Trophoblast cell (in vitro differentiated cells and primary cell): ENCODE measurements at regions not wholly inside any gene's neighbourhood (a gene's known extent, or its start where the extent isn't known, plus 50 kb on each side); places are given as distances from the start of the nearest gene placed in this dataset.

Experiments
- DNase-seq, 2 donors: peaks; one replicate each; pipeline ENCODE4 v3.0.0-alpha.2; 2016
- H2AFZ ChIP-seq: 2 replicates; pipeline ENCODE4 v1.6.1; 2013; ENCODE audit warnings: low read length, moderate library complexity, mild to moderate bottlenecking; ENCODE audit not compliant: insufficient read depth, poor library complexity
- H2AK5ac ChIP-seq: 2 replicates; pipeline ENCODE4 v1.6.1; 2013; ENCODE audit warnings: mild to moderate bottlenecking, low read length
- H2BK120ac ChIP-seq: 2 replicates; pipeline ENCODE4 v1.6.1; 2013; ENCODE audit warnings: low read length, mild to moderate bottlenecking, moderate library complexity; ENCODE audit not compliant: insufficient read depth, poor library complexity
- H2BK12ac ChIP-seq: 2 replicates; pipeline ENCODE4 v1.6.1; 2013; ENCODE audit warnings: mild to moderate bottlenecking, low read length, moderate library complexity
- H2BK5ac ChIP-seq: 2 replicates; pipeline ENCODE4 v1.6.1; 2013; ENCODE audit warnings: low read length, low read depth, moderate library complexity, mild to moderate bottlenecking; ENCODE audit not compliant: poor library complexity
- H3K14ac ChIP-seq: 2 replicates; pipeline ENCODE4 v1.6.1; 2013; ENCODE audit warnings: mild to moderate bottlenecking, low read length
- H3K18ac ChIP-seq: 2 replicates; pipeline ENCODE4 v1.6.1; 2013; ENCODE audit warnings: mild to moderate bottlenecking, low read length
- H3K23ac ChIP-seq: 2 replicates; pipeline ENCODE4 v1.6.1; 2013; ENCODE audit warnings: low read length
- H3K27ac ChIP-seq: 2 replicates; pipeline ENCODE4 v1.5.1; 2013; ENCODE audit warnings: low read depth, mild to moderate bottlenecking, inconsistent platforms, low read length, moderate library complexity
- H3K27me3 ChIP-seq: 2 replicates; pipeline ENCODE4 v1.6.1; 2013; ENCODE audit warnings: inconsistent platforms, mild to moderate bottlenecking, low read length, moderate library complexity; ENCODE audit not compliant: insufficient read depth
- H3K36me3 ChIP-seq, 2 experiments: 1 replicate in 1 of 2; 2 replicates in 1 of 2; pipeline ENCODE4 v1.6.1; 2013; ENCODE audit warnings: low read length in 2 of 2, mild to moderate bottlenecking in 2 of 2, moderate library complexity in 1 of 2; ENCODE audit not compliant: insufficient read depth in 2 of 2, control insufficient read depth in 1 of 2
- H3K4ac ChIP-seq: 2 replicates; pipeline ENCODE4 v1.6.1; 2013; ENCODE audit warnings: low read depth, mild to moderate bottlenecking, low read length, moderate library complexity
- H3K4me1 ChIP-seq, 2 experiments: 1 replicate in 1 of 2; 2 replicates in 1 of 2; pipeline ENCODE4 v1.6.1; 2013; ENCODE audit warnings: low read length in 2 of 2, mild to moderate bottlenecking in 2 of 2, moderate library complexity in 1 of 2; ENCODE audit not compliant: insufficient read depth in 2 of 2, control insufficient read depth in 1 of 2
- H3K4me2 ChIP-seq: 2 replicates; pipeline ENCODE4 v1.6.1; 2013; ENCODE audit warnings: inconsistent platforms, mild to moderate bottlenecking, low read length, moderate library complexity
- H3K4me3 ChIP-seq: 2 replicates; pipeline ENCODE4 v1.5.1; 2013; ENCODE audit warnings: mild to moderate bottlenecking, low read depth, low read length, inconsistent platforms
- H3K79me1 ChIP-seq: one replicate; pipeline ENCODE4 v1.6.1; 2013; ENCODE audit warnings: low read length
- H3K79me2 ChIP-seq: 2 replicates; pipeline ENCODE4 v1.6.1; 2013; ENCODE audit warnings: low read length, mild to moderate bottlenecking; ENCODE audit not compliant: control insufficient read depth, insufficient read depth, poor library complexity
- H3K9ac ChIP-seq: 2 replicates; pipeline ENCODE4 v1.6.1; 2013; ENCODE audit warnings: mild to moderate bottlenecking, low read length
- H3K9me3 ChIP-seq: 2 replicates; pipeline ENCODE4 v1.6.1; 2013; ENCODE audit warnings: low read depth, mild to moderate bottlenecking, control low read depth, inconsistent platforms, low read length; ENCODE audit not compliant: insufficient read depth
- H4K12ac ChIP-seq: 2 replicates; pipeline ENCODE4 v1.6.1; 2013; ENCODE audit warnings: low read depth, mild to moderate bottlenecking, low read length, moderate library complexity
- H4K8ac ChIP-seq: 2 replicates; pipeline ENCODE4 v1.6.1; 2013; ENCODE audit warnings: low read depth, mild to moderate bottlenecking, low read length, moderate library complexity
- H4K91ac ChIP-seq: one replicate; pipeline ENCODE4 v1.6.1; 2013; ENCODE audit warnings: low read depth, mild to moderate bottlenecking, low read length, moderate library complexity
- WGBS: extraction: QIAGEN DNeasy Blood & Tissue Kit; methylation state at CpG from one replicate; pipeline ENCODE4 v1.1.7; 2013; ENCODE audit warnings: missing lambda C conversion rate; ENCODE audit not compliant: insufficient read length, insufficient coverage; ENCODE audit errors: extremely low coverage; 5-methylcytosine and 5-hydroxymethylcytosine counted together

DNA sequence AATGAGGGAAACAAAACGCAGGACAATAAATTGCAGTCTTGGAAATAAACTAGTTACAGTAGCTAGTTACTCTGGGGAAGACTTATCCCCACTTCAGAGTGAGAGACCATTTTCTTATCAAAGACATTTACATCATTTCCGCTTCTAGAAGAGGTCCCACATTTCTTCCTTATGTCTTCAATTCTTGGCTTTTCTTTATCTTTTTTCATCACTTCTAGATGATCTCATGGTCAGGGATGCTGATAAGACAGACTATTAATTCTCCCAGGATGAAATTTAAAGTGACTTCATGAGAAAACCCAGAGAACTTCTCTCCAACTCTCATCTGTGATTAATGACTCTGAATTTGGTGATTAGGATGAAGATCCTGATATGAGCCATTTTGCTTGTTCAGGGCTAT lies 229.1 kb downstream of the MTRR start:
- Histone ChIP-seq H2AFZ (no peak overlapping the region), H2AK5ac (no peak overlapping the region), H4K12ac (no peak overlapping the region), H2BK120ac (no peak overlapping the region), H3K36me3 (no peaks in the 10 kb centered on the region), H3K79me2 (no peaks in the 10 kb centered on the region), H3K9ac (no peak overlapping the region), H3K4ac (no peak overlapping the region), H4K8ac (no peak overlapping the region), H3K27ac (no peak overlapping the region), H3K14ac (no peak overlapping the region), H2BK5ac (no peak overlapping the region), H3K23ac (no peak overlapping the region), H3K4me3 (no peak overlapping the region), H3K4me1 (no peaks in the 10 kb centered on the region), H4K91ac (no peak overlapping the region), H2BK12ac (no peak overlapping the region), H3K18ac (no peak overlapping the region), H3K27me3 (no peaks in the 10 kb centered on the region), H3K79me1 (no peaks in the 10 kb centered on the region), H3K4me2 (no peak overlapping the region), H3K9me3 (no peaks in the 10 kb centered on the region)
- no peak for DNase-seq
- no CpG with 5 or more reads among the region's 2 CpGs for WGBS

DNA sequence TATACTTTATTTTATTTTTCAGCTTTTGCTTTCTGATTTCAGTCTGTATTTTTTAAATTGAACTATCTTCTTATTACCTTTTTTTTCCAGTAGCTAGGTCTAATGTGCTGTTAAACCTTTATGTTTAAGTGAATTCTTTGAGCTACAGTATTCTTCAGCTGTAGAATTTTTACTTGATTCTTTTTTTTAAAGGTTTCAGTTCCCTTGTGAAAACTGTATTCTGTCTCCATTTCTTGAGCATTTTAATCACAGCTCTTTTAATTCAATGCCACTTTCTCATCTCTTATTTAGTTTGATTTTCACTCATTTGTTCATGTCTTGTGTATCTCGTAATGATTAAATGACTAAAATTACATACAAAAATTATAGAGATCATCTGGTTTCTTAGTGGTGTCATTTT lies 233.8 kb downstream of the MTRR start:
- Histone ChIP-seq H3K27me3 (no peaks in the 10 kb centered on the region), H4K12ac (no peak overlapping the region), H4K8ac (no peak overlapping the region), H3K9me3 (no peaks in the 10 kb centered on the region), H3K4me2 (no peak overlapping the region), H3K79me1 (no peaks in the 10 kb centered on the region), H2AFZ (no peak overlapping the region), H3K18ac (no peak overlapping the region), H3K4me3 (no peak overlapping the region), H4K91ac (no peak overlapping the region), H3K9ac (no peak overlapping the region), H3K14ac (no peak overlapping the region), H2BK5ac (no peak overlapping the region), H3K4ac (no peak overlapping the region), H3K4me1 (no peaks in the 10 kb centered on the region), H3K36me3 (no peaks in the 10 kb centered on the region), H3K23ac (no peak overlapping the region), H3K27ac (no peak overlapping the region), H2AK5ac (no peak overlapping the region), H2BK12ac (no peak overlapping the region), H2BK120ac (no peak overlapping the region), H3K79me2 (no peaks in the 10 kb centered on the region)
- no peak for DNase-seq
- no CpG with 5 or more reads among the region's 1 CpG for WGBS

DNA sequence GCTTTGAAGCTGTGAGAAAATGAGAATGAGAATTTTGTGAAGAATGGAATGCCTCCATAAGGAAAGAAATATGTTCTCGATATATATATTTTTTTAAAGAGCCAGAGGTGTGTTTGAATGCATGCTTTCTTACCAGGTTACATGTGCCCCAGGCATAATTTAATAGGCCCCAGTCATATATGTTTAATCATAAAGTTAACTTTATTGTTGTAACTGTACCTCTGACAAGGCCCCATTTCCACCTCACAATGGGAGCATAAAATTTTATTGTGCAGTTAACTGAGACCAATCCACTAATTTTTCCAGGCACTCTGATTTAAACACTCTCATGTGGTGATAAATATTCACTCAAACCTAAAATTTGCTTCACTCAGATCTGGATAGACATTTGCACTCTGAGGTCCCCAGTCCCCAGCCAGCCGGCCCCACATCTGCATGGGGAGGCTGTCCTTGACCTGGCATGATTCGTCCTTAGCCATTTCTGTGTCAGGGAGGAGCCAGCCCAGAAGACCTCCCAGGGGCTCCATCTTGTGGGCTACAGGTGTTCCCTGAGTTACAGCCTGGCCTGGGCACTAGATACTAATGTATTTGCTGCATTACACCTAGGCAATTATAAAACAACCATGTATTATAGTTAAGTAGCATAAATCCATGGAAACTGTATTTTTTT lies 245.8 kb downstream of the MTRR start:
- Histone ChIP-seq H3K14ac (no peak overlapping the region), H2BK5ac (no peak overlapping the region), H3K79me1 (no peaks in the 10 kb centered on the region), H3K27me3 (no peaks in the 10 kb centered on the region), H3K4ac (no peak overlapping the region), H3K27ac (no peak overlapping the region), H2BK120ac (no peak overlapping the region), H3K23ac (no peak overlapping the region), H3K9ac (no peak overlapping the region), H2BK12ac (no peak overlapping the region), H4K8ac (no peak overlapping the region), H3K4me1 (no peaks in the 10 kb centered on the region), H3K36me3 (no peaks in the 10 kb centered on the region), H4K12ac (no peak overlapping the region), H2AFZ (no peak overlapping the region), H4K91ac (no peak overlapping the region), H3K18ac (no peak overlapping the region), H3K4me3 (no peak overlapping the region), H2AK5ac (no peak overlapping the region), H3K9me3 (no peaks in the 10 kb centered on the region), H3K4me2 (no peak overlapping the region), H3K79me2 (no peaks in the 10 kb centered on the region)
- DNase-seq: no peak
- WGBS: no CpG with 5 or more reads among the region's 3 CpGs

DNA sequence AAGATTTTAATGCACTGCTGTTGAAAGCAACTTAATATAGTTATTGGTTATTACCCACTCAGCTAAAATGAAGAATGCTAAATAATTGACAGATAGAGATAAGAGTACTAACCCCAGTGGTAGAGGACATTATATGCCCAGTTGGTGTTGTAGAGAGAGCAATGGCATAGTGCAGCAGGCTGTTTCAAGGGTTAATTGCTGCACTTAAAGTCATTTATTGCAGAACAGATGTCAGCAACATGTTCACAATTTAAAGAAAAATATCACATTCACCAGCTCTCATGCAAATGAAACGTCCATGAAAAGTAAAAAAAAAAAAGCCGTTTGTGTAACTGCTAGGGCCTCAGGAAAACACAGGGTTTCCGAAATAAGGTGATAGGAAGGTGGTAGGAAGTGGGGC lies 254.6 kb downstream of the MTRR start:
- Histone ChIP-seq H2AK5ac (no peak overlapping the region), H2BK5ac (no peak overlapping the region), H4K91ac (no peak overlapping the region), H2BK120ac (no peak overlapping the region), H4K8ac (no peak overlapping the region), H3K18ac (no peak overlapping the region), H4K12ac (no peak overlapping the region), H3K27ac (no peak overlapping the region), H2BK12ac (no peak overlapping the region), H3K79me2 (no peaks in the 10 kb centered on the region), H3K27me3 (no peaks in the 10 kb centered on the region), H3K36me3 (no peaks in the 10 kb centered on the region), H3K4me2 (no peak overlapping the region), H3K4ac (no peak overlapping the region), H3K4me3 (no peak overlapping the region), H2AFZ (no peak overlapping the region), H3K4me1 (no peaks in the 10 kb centered on the region), H3K9me3 (no peaks in the 10 kb centered on the region), H3K23ac (no peak overlapping the region), H3K9ac (no peak overlapping the region), H3K79me1 (no peaks in the 10 kb centered on the region), H3K14ac (no peak overlapping the region)
- no peak for DNase-seq
- WGBS: no CpG with 5 or more reads among the region's 3 CpGs
